PFSK-1 (cell line): ENCODE measurements at regions not wholly inside any gene's neighbourhood (a gene's known extent, or its start where the extent isn't known, plus 50 kb on each side); places are given as distances from the start of the nearest gene placed in this dataset.

ENCODE experiments used
- FOXP2 ChIP-seq: optimal IDR thresholded peaks from 2 replicates; pipeline ENCODE3; 2011; ENCODE audit warnings: borderline replicate concordance, control low read depth, inconsistent platforms; ENCODE audit not compliant: insufficient read depth; ENCODE audit errors: extremely low read length, extremely low read depth
- POLR2AphosphoS5 ChIP-seq: IDR thresholded peaks from 2 replicates; pipeline ENCODE4 v1.6.1; 2012; ENCODE audit warnings: low read depth, mild to moderate bottlenecking, control low read depth, low read length, moderate library complexity
- REST ChIP-seq, 2 experiments: IDR thresholded peaks; 2 replicates each; pipeline versions ENCODE4 v1.6.1 to v1.8.0; 2011 to 2012; ENCODE audit warnings: low read depth in 2 of 2, low read length in 2 of 2, control low read depth in 1 of 2, inconsistent platforms in 1 of 2, mild to moderate bottlenecking in 1 of 2, moderate library complexity in 1 of 2; ENCODE audit not compliant: insufficient read depth in 1 of 2
- SIN3A ChIP-seq: IDR thresholded peaks from 2 replicates; pipeline ENCODE4 v1.6.1; 2012; ENCODE audit warnings: mild to moderate bottlenecking, low read length, moderate library complexity, borderline replicate concordance; ENCODE audit not compliant: insufficient read depth
- TAF1 ChIP-seq: IDR thresholded peaks from 2 replicates; pipeline ENCODE4 v1.6.1; 2012; ENCODE audit warnings: low read length, control low read depth, borderline replicate concordance; ENCODE audit not compliant: insufficient read depth

DNA sequence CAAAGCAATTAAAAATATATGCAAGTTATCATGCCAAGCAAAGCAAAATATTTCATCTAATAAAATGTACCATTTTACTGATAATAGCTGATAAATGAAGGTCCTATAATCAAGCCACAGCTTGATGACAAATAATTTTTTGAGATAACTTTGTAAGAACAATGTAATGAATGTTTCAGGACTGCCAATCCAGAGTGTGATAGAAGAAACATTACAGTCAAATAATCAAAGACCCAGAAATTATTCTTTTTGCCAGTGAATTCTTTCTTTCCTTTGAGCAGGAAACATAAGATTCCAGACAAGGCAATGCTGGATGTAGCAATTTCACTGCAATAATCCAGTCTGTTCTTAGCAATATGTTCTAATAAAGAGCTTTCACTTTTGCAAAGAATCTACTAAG lies 556.1 kb downstream of the PLOD2 start:
- TF ChIP-seq FOXP2: no peak
- no peak for TF ChIP-seq POLR2AphosphoS5
- TF ChIP-seq REST (IDR thresholded peaks at IDR 0.05; ENCODE audit: insufficient read depth in 1 of 2, low read depth in 2 of 2, low read length in 2 of 2): no peak
- no peak for TF ChIP-seq TAF1
- TF ChIP-seq SIN3A: no peak

GRCh38 chr3:145620002-145620401 lies 541.0 kb downstream of the PLOD2 start:
- no peak for TF ChIP-seq REST (IDR thresholded peaks at IDR 0.05; ENCODE audit: insufficient read depth in 1 of 2, low read depth in 2 of 2, low read length in 2 of 2)
- TF ChIP-seq TAF1: no peak
- TF ChIP-seq SIN3A: no peak
- no peak for TF ChIP-seq POLR2AphosphoS5
- no peak for TF ChIP-seq FOXP2

GRCh38 chr3:145620486-145620885 lies 540.5 kb downstream of the PLOD2 start:
- TF ChIP-seq SIN3A (no peak), REST (IDR thresholded peaks at IDR 0.05; ENCODE audit: insufficient read depth in 1 of 2, low read depth in 2 of 2, low read length in 2 of 2) (no peak), TAF1 (no peak), POLR2AphosphoS5 (no peak), FOXP2 (no peak)

DNA sequence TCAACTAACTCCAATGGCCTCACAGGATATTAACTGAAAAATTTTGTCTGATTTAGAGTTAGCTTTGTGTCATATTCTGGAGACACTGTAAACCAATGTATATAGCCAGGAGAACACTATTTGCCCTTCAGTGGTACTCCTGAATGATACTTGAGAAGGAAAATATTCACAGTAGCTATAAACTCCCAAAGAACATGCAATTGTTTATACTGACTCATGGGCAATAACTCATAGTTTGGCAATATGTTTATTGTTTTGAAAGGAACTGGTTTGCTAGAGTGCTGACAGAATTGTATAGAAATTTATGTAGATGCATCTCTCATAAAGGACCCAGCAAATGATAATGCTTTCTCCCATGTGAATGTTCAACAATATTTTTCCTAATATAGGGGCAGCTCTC lies 537.6 kb downstream of the PLOD2 start:
- TF ChIP-seq POLR2AphosphoS5 (no peak), SIN3A (no peak), FOXP2 (no peak), TAF1 (no peak), REST (IDR thresholded peaks at IDR 0.05; ENCODE audit: insufficient read depth in 1 of 2, low read depth in 2 of 2, low read length in 2 of 2) (no peak)

DNA sequence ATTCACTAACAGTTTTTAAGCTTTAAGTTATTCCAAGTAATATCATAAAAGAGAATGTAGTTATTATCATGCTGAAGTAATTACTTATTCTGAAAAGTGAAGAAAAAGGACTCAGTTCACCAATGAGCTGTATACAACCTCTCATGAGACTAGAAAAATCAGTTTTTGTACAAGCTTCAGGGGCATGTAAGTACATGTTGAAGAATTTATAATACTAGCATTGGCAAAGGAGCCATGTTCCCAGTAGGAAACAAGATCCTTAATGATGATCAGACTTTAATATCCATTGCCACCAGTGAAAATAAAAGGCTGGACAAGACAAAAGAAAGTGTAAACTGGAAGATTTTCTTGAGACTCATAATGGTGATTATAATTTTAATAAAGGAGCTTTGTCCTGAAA lies 532.8 kb downstream of the PLOD2 start:
- TF ChIP-seq FOXP2 (no peak), POLR2AphosphoS5 (no peak), TAF1 (no peak), SIN3A (no peak), REST (IDR thresholded peaks at IDR 0.05; ENCODE audit: insufficient read depth in 1 of 2, low read depth in 2 of 2, low read length in 2 of 2) (no peak)
